KMS-11 (cell line): ENCODE measurements at regions not wholly inside any gene's neighbourhood (a gene's known extent, or its start where the extent isn't known, plus 50 kb on each side); places are given as distances from the start of the nearest gene placed in this dataset.

Experiments used
- H2AFZ ChIP-seq: fragments of 200-600 bp; sonication (generic); 2 replicates; pipeline ENCODE4 v1.6.1; 2016; ENCODE audit warnings: antibody characterized with exemption, mixed run types, low read depth
- H3K27ac ChIP-seq: fragments of 200-600 bp; sonication (generic); 2 replicates; pipeline ENCODE4 v1.6.1; 2016; ENCODE audit warnings: mild to moderate bottlenecking, mixed run types
- H3K27me3 ChIP-seq: fragments of 200-600 bp; sonication (generic); 2 replicates; pipeline ENCODE4 v1.6.1; 2017; ENCODE audit warnings: mild to moderate bottlenecking, low read depth, mixed run types, moderate library complexity; ENCODE audit not compliant: insufficient read depth
- H3K36me3 ChIP-seq: fragments of 200-600 bp; sonication (generic); 2 replicates; pipeline ENCODE4 v1.6.1; 2017; ENCODE audit warnings: mild to moderate bottlenecking, mixed run types; ENCODE audit not compliant: insufficient read depth
- H3K4me1 ChIP-seq: fragments of 200-600 bp; sonication (generic); 2 replicates; pipeline ENCODE4 v1.6.1; 2016; ENCODE audit warnings: mild to moderate bottlenecking, low read depth, mixed run types; ENCODE audit not compliant: poor library complexity, severe bottlenecking
- H3K4me2 ChIP-seq: fragments of 200-600 bp; sonication (generic); 2 replicates; pipeline ENCODE4 v1.7.0; 2016; ENCODE audit warnings: mild to moderate bottlenecking, mixed run types
- H3K4me3 ChIP-seq: fragments of 200-600 bp; sonication (generic); IDR thresholded peaks from 2 replicates; pipeline ENCODE4 v1.6.1; 2017; ENCODE audit warnings: low read depth, low read length, mixed read lengths; ENCODE audit not compliant: insufficient read depth
- H3K79me2 ChIP-seq: fragments of 200-600 bp; sonication (generic); 2 replicates; pipeline ENCODE4 v1.6.1; 2016; ENCODE audit warnings: low read depth, mixed run types; ENCODE audit not compliant: insufficient read depth
- H3K9ac ChIP-seq: fragments of 200-600 bp; sonication (generic); 2 replicates; pipeline ENCODE4 v1.6.1; 2016; ENCODE audit warnings: mild to moderate bottlenecking, mixed run types
- H4K20me1 ChIP-seq: fragments of 200-600 bp; sonication (generic); 2 replicates; pipeline ENCODE4 v1.6.1; 2016; ENCODE audit warnings: mild to moderate bottlenecking, mixed run types; ENCODE audit not compliant: insufficient read depth
- TF ChIP-seq, protein P1 (sequence below): fragments of 200-600 bp; sonication (generic); conservative IDR thresholded peaks from 2 replicates; pipeline ENCODE4 v1.6.1; 2017; ENCODE audit warnings: low read depth, mild to moderate bottlenecking, antibody characterized with exemption, low read length, moderate library complexity, mixed read lengths

DNA sequence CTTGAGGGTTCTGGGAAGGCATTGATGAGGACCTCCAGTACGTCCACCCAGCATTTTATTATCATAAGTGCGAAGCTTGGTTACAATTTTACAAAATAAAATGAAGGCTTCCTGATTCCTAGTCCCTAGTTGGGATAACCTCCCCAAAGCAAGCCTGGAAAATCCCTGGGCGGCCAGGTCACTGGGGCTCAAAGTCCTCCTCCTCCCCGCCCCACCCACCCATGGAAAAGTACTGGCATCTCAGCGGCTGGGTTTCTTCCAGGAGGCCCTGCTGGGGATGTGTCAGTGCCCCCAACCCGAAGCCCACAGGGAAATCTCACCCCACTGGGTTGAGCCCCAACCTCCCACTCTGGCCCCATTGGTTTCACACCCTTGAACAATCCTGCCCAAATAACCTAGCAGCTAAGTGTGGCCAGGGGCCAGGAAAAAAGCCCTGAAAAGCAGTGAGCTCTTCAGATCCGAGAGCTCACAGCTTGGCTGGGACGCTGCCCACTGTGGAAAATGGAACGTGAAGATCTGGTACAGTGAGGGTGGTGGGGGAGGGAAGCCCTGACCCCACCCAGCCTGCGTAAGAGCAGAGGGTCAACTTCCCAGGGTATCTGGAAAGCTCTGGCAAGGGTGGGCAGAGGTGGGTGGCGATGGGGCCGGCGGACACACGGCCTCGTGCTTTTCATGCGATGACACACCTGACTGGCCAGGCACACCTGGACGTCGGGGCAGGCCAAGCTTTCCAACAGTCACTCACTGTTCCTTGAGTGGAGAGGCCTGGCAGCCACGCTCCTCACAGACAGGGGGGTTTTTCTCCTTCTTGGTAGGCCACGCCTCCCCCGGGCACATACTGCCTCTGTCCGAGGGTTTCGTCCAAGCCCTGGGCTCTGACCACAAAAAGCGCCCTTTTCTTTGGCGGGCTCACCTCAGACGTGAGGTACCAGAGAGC, 324.5 kb downstream of the SOX9 start:
- peaks cover 13% of the 10 kb centered on the region for H3K4me1 ChIP-seq
- no peak overlapping the region for H2AFZ ChIP-seq
- no peak overlapping the region for H3K9ac ChIP-seq
- no peak overlapping the region for H3K27ac ChIP-seq
- no peaks in the 10 kb centered on the region; the same call in 1 of the 2 replicates for H4K20me1 ChIP-seq
- H3K4me2 ChIP-seq: no peak overlapping the region
- H3K4me3 ChIP-seq: no peak overlapping the region
- H3K36me3 ChIP-seq: no peaks in the 10 kb centered on the region
- H3K79me2 ChIP-seq: peaks cover 37% of the 10 kb centered on the region; the same call in 1 of the 2 replicates
- H3K27me3 ChIP-seq: no peaks in the 10 kb centered on the region
- TF ChIP-seq, protein P1, sequence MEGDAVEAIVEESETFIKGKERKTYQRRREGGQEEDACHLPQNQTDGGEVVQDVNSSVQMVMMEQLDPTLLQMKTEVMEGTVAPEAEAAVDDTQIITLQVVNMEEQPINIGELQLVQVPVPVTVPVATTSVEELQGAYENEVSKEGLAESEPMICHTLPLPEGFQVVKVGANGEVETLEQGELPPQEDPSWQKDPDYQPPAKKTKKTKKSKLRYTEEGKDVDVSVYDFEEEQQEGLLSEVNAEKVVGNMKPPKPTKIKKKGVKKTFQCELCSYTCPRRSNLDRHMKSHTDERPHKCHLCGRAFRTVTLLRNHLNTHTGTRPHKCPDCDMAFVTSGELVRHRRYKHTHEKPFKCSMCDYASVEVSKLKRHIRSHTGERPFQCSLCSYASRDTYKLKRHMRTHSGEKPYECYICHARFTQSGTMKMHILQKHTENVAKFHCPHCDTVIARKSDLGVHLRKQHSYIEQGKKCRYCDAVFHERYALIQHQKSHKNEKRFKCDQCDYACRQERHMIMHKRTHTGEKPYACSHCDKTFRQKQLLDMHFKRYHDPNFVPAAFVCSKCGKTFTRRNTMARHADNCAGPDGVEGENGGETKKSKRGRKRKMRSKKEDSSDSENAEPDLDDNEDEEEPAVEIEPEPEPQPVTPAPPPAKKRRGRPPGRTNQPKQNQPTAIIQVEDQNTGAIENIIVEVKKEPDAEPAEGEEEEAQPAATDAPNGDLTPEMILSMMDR: no peak

DNA sequence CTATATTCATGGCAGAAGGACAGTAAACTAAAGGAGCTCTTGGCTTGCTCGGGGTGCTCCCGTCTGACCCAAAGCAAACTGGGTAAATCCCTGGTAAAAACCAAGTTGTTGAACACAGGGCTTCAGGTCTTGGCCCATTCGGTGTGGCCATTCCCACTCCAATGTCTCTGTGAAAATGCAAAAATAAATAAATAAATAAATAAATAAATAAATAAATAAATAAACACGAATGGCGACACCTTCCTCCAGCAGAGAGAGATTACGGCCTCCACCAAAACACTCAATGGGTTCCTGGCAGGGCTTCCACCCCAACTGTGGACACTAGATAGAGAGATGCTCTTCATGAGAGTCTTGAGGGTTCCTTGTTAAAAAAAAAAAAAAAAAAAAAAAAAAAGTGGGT, 325.3 kb downstream of the SOX9 start:
- Histone ChIP-seq H2AFZ (no peak overlapping the region), H3K36me3 (no peaks in the 10 kb centered on the region), H4K20me1 (no peaks in the 10 kb centered on the region; the same call in 1 of the 2 replicates), H3K4me3 (no peak overlapping the region), H3K27ac (no peak overlapping the region), H3K4me1 (peaks cover 13% of the 10 kb centered on the region), H3K79me2 (peaks cover 39% of the 10 kb centered on the region; the same call in 1 of the 2 replicates), H3K27me3 (no peaks in the 10 kb centered on the region), H3K9ac (no peak overlapping the region), H3K4me2 (no peak overlapping the region)
- TF ChIP-seq, protein P1: no peak

- Histone ChIP-seq H3K36me3 (no peaks in the 10 kb centered on the region), H2AFZ (no peak overlapping the region), H3K4me2 (no peak overlapping the region), H3K27me3 (no peaks in the 10 kb centered on the region), H3K4me3 (no peak overlapping the region), H4K20me1 (no peaks in the 10 kb centered on the region; the same call in 1 of the 2 replicates), H3K9ac (no peak overlapping the region), H3K27ac (no peak overlapping the region), H3K79me2 (peaks cover 41% of the 10 kb centered on the region; the same call in 1 of the 2 replicates), H3K4me1 (peaks cover 13% of the 10 kb centered on the region)
- TF ChIP-seq, protein P1: no peak
Observed at GRCh38 chr17:72446525-72447250, 325.9 kb downstream of the SOX9 start.

DNA sequence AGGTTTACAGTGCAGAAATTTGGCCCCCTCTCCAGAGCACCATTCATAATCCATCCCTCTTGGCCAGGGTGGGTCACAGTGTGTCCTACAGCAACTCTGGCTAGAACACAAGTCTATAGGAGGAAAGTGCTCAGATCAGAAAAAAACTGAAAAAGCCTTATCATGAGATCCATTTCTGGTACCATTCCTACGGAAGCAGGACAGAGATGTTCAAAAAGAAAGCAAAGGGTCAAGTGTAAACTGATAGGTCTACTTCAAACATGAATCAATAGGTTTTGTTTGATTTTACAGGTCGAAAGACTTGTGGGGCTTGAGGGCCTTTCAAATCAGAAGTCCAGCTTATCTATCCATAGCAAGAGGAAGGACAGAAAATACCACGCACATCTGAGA, 326.4 kb downstream of the SOX9 start:
- TF ChIP-seq, protein P1: no peak
- no peak overlapping the region for H3K27ac ChIP-seq
- no peak overlapping the region for H3K4me3 ChIP-seq
- no peaks in the 10 kb centered on the region for H3K27me3 ChIP-seq
- H3K4me2 ChIP-seq: no peak overlapping the region
- H2AFZ ChIP-seq: no peak overlapping the region
- H3K79me2 ChIP-seq: peaks cover 42% of the 10 kb centered on the region; the same call in 1 of the 2 replicates
- H3K36me3 ChIP-seq: no peaks in the 10 kb centered on the region
- H3K4me1 ChIP-seq: peaks cover 13% of the 10 kb centered on the region
- H3K9ac ChIP-seq: no peak overlapping the region
- H4K20me1 ChIP-seq: no peaks in the 10 kb centered on the region; the same call in 1 of the 2 replicates
